ENCODE measurements at regions not wholly inside any gene's neighbourhood (a gene's known extent, or its start where the extent isn't known, plus 50 kb on each side); places are given as distances from the start of the nearest gene placed in this dataset.
A peak's percentile ranks its signal among the peaks of the same experiment; 100 is the strongest.
"Not testable (repeated sequence)": the region's sequence is repeated elsewhere in the genome, so short reads cannot be mapped to it uniquely, and the experiment has no call there.

- DNase-seq (ENCODE audit: low spot score) = no peak
Observed at GRCh38 chrX:69062493-69062892, 102.8 kb downstream of the PJA1 start.

- DNase-seq (ENCODE audit: low spot score) = no peak
Observed at GRCh38 chrX:69060631-69061408, 104.4 kb downstream of the PJA1 start.

DNA sequence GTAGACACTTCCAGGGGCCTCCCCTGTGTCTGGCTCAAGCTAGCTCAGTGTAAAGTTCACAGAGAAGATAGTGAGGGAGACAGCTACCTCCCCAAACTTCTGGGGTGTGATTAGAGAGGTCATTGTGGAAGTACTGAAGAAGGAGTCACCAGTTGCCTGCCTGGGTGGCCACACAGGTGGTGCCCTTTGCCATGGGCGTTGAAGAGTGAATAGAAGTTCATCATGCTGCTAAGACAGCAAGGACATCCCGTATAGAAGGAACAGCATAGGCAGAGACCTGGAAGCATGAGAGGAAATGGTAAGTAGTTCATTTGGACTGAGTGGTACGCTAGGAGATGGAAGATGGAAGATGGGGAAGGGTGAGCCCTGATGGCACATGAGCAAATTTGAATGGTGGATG lies 110.1 kb downstream of the PJA1 start:
- DNase-seq (ENCODE audit: low spot score) = no peak

- not testable (repeated sequence) for DNase-seq (ENCODE audit: low spot score)
Observed at GRCh38 chrX:69054497-69054896, 110.8 kb downstream of the PJA1 start.

DNA sequence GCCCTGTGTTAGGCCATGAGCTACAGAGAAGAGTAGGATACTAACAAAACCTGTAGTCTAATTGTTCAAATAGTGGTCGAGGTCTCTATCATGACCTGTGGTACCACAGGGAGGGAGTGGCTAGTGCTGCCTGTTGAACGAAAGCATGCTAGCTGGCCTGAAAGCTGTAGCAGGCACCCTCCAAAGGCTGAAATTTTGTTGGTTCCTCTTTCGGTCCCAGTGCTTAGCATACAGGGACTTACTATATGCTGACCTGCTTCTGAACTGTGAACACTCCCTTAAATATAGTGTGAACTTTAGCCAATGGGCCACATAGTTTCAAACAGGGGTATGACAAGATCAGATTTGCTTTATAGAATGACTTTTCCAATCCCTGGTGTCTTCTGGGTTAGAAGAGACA lies 113.4 kb downstream of the PJA1 start:
- DNase-seq (ENCODE audit: low spot score) = no peak

DNA sequence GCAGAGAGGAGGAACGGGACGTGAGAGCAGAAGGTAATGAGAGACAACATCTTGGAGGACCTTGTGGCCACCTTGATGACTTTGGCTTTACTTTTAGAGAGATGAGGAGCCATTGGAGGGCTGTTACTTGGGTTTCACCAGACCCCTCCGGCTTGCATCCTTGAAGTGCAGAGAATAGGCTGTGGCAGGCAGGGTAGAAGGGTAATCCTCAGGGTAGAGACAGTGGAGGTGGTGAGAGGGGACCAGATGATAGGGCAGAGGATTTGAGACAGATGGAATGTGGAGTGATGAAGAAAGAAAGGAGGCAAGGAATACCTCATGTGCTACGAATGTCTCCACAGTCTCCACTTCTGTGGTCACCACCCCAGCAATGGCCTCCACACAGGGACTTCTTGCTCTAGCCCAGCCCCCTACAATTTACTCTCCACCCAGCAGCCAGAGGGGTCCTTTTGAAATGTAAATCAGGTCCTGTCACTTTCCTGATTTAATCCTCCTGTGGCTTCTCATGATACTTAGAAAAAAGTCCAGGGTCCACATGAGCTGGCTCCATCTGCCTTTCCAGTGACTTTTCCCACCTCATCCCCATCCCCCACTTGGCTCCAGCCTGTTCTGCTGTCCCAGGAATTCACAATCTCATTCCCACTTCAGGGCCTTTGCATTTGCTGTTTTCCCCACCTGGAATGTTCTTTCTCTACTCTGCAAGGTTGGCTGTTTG lies 115.0 kb downstream of the PJA1 start:
- DNase-seq (ENCODE audit: low spot score) = no peak

- no peak for DNase-seq (ENCODE audit: low spot score)
Observed at GRCh38 chrX:69046996-69047490, 118.2 kb downstream of the PJA1 start.

DNA sequence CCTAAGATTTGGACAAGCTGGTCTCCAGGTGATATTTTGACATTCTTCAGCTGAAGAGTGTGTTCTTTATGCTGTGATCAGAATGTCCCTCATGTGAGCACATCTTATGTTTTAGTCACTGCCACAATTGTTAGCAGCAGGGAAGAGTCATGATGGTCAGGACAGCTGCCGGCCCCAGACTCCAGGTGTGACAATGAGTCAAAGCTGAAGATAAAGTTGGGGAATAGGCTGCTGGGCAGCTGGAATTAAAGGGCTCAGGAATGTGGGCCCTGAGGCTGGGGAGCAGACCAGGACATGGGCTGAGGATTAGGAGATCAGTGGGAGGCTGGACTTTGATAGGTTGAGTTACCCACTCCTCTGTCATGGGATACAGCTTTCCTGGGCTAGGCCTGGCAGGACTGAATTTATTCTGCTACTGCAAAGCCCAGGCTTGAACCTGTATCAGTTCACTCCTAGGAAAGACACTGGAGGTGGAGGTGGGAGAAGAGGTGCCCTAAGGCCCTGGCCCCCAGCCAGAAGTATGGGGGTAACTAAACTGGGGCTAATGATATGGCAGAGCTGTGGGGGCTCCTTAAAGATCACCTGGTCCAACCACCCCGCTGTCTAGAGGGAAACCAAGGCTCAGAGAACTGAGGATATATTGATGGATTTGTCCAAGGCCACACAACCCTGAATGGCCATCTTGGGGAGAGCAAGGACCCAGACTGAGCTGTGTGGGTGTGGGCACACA lies 119.5 kb downstream of the PJA1 start:
- DNase-seq (ENCODE audit: low spot score) = no peak

DNA sequence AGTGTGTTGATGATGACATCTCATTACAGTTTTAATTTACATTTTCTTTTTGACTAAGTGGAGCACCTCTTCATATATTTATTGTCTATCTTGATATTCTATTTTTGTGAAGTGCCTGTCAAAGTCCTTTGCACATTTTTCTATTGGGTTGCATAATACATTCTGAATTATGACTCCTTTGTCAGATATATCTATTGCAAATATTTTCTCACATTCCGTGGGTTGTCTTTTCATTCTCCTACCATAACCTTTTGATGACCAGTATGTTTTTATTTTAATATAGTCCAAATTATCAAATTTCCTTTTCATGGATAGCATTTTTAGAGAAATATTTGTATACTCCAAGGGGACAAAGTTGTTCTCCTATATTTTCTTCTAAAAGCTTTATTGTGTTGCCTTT lies 126.4 kb downstream of the PJA1 start:
- DNase-seq (ENCODE audit: low spot score) = no peak

GRCh38 chrX:69038188-69038587 lies 127.1 kb downstream of the PJA1 start:
- DNase-seq (ENCODE audit: low spot score) = no peak

GRCh38 chrX:69037786-69038185 lies 127.5 kb downstream of the PJA1 start:
- DNase-seq (ENCODE audit: low spot score) = no peak

DNA sequence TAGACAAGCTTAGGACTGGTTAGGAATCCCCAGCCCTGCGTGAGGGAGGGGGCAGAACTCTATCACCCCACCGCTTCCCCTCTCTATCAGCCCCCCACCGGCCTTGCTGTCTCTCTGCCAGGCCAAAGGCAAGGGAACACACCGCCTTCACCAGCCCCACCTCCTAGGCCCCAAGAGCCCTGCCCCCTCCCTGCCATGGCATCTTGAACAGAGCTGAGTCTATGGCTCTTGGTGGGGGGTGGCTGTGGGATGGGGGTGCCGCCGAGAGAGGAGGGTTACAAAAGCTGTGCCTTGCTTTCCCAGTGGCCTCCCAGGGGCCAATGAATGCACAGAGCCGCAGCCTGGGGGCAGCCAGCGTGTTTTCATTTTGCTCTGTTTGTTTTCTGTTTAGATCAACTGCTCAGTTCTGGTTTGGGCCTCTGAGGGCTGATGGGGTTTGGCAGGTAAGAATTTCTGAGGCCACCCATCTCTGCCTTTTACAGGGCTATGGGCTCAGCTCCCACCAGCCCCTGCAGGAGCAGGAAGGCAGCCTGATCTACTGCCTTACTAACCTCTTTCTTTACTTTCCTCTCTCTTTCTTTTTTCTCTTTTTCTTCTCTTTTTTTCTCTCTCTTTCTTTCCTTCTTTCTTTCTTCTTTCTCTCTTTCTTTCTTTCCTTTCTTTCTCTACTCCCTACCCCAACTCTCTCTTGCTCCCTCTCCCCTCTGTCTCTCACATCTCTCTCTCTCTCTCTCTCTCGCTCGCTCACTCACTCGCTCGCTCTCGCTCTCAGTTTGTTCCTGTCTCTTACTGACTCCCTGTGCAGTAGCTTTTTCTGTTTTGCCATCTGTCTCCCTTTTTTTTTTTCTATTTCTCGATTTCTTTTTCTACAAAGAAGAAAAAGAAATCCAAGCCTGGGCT lies 128.3 kb downstream of the PJA1 start:
- DNase-seq (ENCODE audit: low spot score) = no peak

DNA sequence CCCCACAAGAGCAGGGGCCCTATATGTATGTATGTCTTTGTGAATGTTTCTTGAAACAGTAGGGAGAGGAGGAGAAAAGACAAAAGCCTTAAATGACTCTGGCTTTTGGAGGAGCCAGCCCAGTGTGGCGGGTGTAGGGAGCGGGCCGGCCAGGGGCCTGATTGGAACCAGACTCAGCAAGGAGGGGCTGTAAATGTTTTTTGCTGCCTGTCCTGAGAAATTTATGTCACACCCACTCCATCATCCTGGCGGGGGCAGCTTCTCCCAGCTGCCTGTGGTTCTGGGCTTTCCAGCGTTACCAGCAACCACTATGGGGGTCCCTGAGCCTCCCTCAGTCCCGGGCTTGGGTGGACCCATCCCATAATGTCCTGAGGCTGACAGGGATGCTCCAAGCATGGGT lies 130.8 kb downstream of the PJA1 start:
- DNase-seq (ENCODE audit: low spot score) = no peak

DNA sequence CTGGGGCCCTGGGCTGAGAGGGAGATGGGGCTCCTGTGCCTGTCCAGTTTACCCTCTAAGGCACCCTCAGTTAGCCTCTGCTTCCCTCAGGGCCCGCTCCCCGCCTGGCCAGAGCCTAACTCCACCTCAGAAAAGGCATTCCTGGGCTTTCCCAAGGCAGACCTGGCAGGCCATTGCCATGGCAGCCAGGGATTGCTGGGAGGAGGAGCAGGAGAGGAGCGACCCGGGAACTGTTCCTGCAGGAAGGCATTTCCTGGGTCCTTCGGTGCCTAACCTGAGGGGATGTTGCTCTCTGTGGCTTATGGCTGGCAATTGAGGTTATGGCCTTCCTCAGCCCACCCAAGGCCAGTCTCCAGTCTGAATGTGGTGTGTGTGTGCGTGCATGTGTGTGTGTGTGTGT lies 131.3 kb downstream of the PJA1 start:
- peak; percentile 1 for DNase-seq (ENCODE audit: low spot score)

DNA sequence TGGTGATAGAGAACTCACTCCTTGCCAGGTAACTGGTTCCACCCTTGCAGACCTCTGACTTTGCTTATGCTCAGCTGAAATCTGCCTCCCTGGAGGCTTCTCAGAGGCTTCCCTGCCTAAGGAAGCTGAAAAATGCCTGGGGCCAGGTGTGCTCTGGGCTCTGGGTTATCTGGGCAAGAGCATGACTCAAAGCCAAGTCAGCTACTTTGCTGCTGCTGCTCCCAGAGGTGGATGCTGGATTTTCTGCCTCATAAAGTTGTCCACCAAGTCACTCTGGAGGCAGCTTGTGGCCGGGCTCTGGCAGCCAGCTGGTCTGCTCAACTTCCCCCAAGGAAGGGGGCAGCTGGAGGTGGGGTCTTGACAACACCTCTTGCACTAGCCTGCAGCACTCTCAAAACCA lies 132.7 kb downstream of the PJA1 start:
- peak; percentile 1 for DNase-seq (ENCODE audit: low spot score)

- DNase-seq (ENCODE audit: low spot score) = peak; percentile 2
Observed at GRCh38 chrX:69031971-69032391, 133.3 kb downstream of the PJA1 start.

- DNase-seq (ENCODE audit: low spot score) = peak; percentile 1
Observed at GRCh38 chrX:69031181-69031580, 134.1 kb downstream of the PJA1 start.

DNA sequence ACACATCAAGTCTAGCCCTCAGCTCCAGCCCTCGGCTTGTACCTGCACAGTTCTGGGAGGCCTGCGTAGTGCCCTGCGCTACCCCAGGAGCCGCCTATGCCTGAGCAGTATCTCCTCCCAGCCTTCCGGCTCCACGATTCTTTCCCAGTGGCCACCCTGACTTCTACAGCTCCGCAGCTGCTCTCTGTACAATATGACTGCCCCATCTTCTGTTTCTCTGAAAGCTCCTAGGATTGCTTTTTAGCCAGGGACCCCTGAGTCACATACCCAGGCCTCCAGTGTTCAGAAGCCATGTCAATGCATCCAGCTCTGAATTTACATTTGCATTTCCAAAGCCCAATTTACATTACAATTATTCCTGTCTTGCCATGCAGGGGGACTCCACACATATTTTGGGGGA lies 135.5 kb downstream of the PJA1 start:
- DNase-seq (ENCODE audit: low spot score) = peak; percentile 0

GRCh38 chrX:69028761-69029120 lies 136.5 kb downstream of the PJA1 start:
- no peak for DNase-seq (ENCODE audit: low spot score)

DNA sequence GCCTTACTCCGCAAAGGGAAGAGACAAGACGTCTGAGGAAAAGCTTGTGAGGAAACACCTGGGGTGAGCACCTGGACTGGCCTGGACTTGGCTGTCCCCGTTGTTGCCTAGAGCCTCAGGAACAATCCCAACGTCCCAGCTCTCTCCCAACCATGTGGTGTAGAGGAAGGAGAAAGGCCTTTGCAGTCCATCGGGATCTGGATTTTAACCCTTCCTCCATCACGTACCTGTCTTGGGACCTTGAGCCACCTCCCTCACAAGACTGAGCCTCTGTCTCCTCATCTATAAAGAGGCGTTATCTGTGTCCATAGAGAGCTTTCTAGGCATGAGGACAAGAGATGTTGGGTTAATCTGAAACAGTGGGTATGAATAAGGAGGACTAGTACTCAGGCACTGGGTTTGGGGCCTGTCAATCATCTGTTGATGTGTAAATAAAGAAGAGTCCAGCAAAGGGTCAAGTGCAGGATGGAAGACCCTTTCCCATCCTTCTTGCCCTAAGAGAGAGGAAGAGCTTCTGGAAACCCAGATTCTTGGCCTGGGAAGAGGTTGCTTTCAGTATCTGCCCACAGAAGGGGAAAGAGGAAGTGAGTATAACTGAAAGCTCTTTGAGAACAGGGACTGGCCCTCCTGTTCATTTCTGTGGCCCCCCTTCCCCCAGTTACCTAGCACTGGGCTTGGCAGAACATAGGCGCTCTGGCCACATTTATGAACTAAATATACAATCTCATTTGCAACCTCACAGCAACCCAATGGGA lies 137.1 kb downstream of the PJA1 start:
- no peak for DNase-seq (ENCODE audit: low spot score)
